Heart left ventricle (tissue), 16 donors: ENCODE measurements at regions not wholly inside any gene's neighbourhood (a gene's known extent, or its start where the extent isn't known, plus 50 kb on each side); places are given as distances from the start of the nearest gene placed in this dataset.

Experiments
- ATAC-seq, 4 donors: fragments of 200-7000 bp; cut with Tn5 transposase; one replicate each; pipeline ENCODE4 v1.9.1; 2020 to 2022; ENCODE audit warnings: moderate library complexity in 4 of 4, mild to moderate bottlenecking in 3 of 4, moderate number of reproducible peaks in 1 of 4
- DNase-seq, 5 donors: peaks; one replicate each; pipeline ENCODE4 v3.0.0-alpha.2; 2020
- H3K27ac ChIP-seq, 12 donors: fragments of 200-600 bp; sonication (generic) in 4 of 12; one replicate each; pipeline versions ENCODE4 v1.5.0 to v1.8.0; 2016 to 2022; ENCODE audit warnings: mild to moderate bottlenecking in 2 of 12
- H3K27me3 ChIP-seq, 9 donors: fragments of 200-600 bp; sonication (generic) in 2 of 9; one replicate each; pipeline versions ENCODE4 v1.5.1 to v1.8.0; 2016 to 2022; ENCODE audit warnings: mild to moderate bottlenecking in 3 of 9
- H3K36me3 ChIP-seq, 9 donors: fragments of 200-600 bp; sonication (generic) in 2 of 9; one replicate each; pipeline versions ENCODE4 v1.5.0 to v1.8.0; 2018 to 2022; ENCODE audit warnings: mild to moderate bottlenecking in 2 of 9
- H3K4me1 ChIP-seq, 12 donors: fragments of 200-600 bp; sonication (generic) in 4 of 12; one replicate each; pipeline versions ENCODE4 v1.5.0 to v1.8.0; 2016 to 2022; ENCODE audit warnings: mild to moderate bottlenecking in 3 of 12
- H3K4me3 ChIP-seq, 12 donors: fragments of 200-600 bp; sonication (generic) in 4 of 12; one replicate each; pipeline versions ENCODE4 v1.5.0 to v1.8.0; 2017 to 2022; ENCODE audit warnings: mild to moderate bottlenecking in 9 of 12, moderate library complexity in 4 of 12
- H3K9me3 ChIP-seq, 12 donors: fragments of 200-600 bp; sonication (generic) in 4 of 12; one replicate each; pipeline versions ENCODE4 v1.5.0 to v1.8.0; 2016 to 2022; ENCODE audit warnings: mild to moderate bottlenecking in 1 of 12
- POLR2A ChIP-seq, 2 donors: fragments of 450-650 bp; IDR thresholded peaks; one replicate each; pipeline ENCODE4 v1.6.1; 2017; ENCODE audit warnings: antibody characterized with exemption in 2 of 2, mild to moderate bottlenecking in 2 of 2, moderate library complexity in 2 of 2
- WGBS, 4 donors: extraction: QIAGEN DNeasy Blood & Tissue Kit in 2 of 4; methylation state at CpG; one replicate each; pipeline versions ENCODE4 v1.1.5 to v1.1.7; 2013 to 2018; 5-methylcytosine and 5-hydroxymethylcytosine counted together
- intact Hi-C, 10 donors: fragments of 100-400 bp; cut with DNase I; formaldehyde crosslinking; loops; one replicate each; pipeline versions ENCODE4 v1.11.1 to v1.14.2; 2022
- TF ChIP-seq, protein P1 (sequence below), 12 donors: fragments of 200-600 bp; sonication (generic) in 4 of 12; IDR thresholded peaks; one replicate each; pipeline versions ENCODE4 v1.5.0 to v1.8.0; 2018 to 2022; ENCODE audit warnings: antibody characterized with exemption in 12 of 12, mild to moderate bottlenecking in 5 of 12
- donor health status: ischemic (EF 13 %, LVEDD 7.1; RV severe dilation, severe dysfunction).
- donor health status: healthy with polysubstance abuse.
- donor health status: DM: no; HTN: yes; CAD: no.
- donor health status: DM: no; HTN: no; CAD: no.
- donor health status: ischemic (EF 25% LVEDD 6.9; RV normal size, moderate dysfunction).
- donor health status: ischemic (EF 25% LVEDD 5.7; RV mildly dilated, moderate dysfunction).
- donor health status: healthy.
- donor health status: DM: yes; HTN: yes; CAD: no.
- donor health status: ischemic (EF 35%, LVEDD 5.7; RV mildly dilated, moderate dysfunction).
- donor health status: nonischemic (EF 11% LVEDD 7.7; RV severe dilation, severe dysfunction).
- donor health status: DM: yes; HTN: yes; CAD: no.
- donor health status: PGD.
- donor health status: ischemic (EF 29% LVEDD 5.4; RV normal size, mild dysfunction).
- donor health status: nonischemic (EF 23%, LVEDD 6.1; RV moderate dilation, normal function).

DNA sequence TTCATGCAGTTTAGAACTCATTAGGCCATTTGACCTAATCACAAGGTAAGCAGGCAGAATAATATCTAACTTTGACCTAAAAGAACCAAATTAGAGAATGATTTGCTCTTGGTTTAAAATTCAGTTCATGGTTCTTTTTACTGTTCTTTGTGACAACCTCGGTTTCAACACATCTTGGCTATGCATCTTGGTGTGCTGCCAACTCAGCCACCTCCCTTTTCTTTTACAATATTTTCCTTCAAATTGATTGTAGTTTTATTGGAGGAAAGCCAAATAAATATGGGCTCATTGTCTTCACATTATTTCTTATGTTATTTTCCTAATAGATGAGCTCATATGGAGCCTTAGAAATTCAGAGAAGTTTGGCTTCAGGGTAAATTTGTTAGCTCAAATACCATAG lies 338.3 kb downstream of the SIPA1L2 start:
- Histone ChIP-seq H3K27me3 (no peaks in the 10 kb centered on the region), H3K27ac (no peak overlapping the region), H3K9me3 (no peaks in the 10 kb centered on the region), H3K4me1 (peaks cover 0 to 22% (median 6%) of the 10 kb centered on the region in 12 donors), H3K4me3 (no peak overlapping the region), H3K36me3 (no peaks in the 10 kb centered on the region)
- ATAC-seq (no peak), DNase-seq (no peak)
- TF ChIP-seq, protein P1, sequence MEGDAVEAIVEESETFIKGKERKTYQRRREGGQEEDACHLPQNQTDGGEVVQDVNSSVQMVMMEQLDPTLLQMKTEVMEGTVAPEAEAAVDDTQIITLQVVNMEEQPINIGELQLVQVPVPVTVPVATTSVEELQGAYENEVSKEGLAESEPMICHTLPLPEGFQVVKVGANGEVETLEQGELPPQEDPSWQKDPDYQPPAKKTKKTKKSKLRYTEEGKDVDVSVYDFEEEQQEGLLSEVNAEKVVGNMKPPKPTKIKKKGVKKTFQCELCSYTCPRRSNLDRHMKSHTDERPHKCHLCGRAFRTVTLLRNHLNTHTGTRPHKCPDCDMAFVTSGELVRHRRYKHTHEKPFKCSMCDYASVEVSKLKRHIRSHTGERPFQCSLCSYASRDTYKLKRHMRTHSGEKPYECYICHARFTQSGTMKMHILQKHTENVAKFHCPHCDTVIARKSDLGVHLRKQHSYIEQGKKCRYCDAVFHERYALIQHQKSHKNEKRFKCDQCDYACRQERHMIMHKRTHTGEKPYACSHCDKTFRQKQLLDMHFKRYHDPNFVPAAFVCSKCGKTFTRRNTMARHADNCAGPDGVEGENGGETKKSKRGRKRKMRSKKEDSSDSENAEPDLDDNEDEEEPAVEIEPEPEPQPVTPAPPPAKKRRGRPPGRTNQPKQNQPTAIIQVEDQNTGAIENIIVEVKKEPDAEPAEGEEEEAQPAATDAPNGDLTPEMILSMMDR (IDR thresholded peaks at IDR 0.05) = no peak
- TF ChIP-seq POLR2A (IDR thresholded peaks at IDR 0.05) = no peak
- 35 to 51% (median 45%) methylated on average over 1 of the region's 1 CpG for WGBS, 4 donors
- intact Hi-C loops = no loop called here

DNA sequence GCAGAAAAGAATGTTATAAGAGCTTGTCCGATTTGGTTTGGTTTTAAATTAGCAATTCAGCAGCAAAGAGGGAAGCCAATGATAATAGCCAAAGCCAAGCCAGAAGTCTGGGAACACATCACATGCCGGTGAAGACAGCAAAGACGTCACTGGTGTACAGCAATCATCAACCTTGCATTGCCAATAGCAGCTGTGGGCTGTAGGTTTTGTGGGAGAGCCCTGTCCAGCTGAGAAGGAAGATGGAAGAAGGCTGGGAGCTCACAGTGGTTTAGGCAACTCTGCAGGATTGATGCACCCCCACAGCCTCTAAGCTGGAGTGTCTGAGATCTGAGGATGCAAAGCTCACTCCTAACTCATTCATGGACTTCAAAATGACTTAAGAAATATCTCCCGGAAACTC lies 338.7 kb downstream of the SIPA1L2 start:
- Histone ChIP-seq H3K4me1 (peaks cover 0 to 22% (median 6%) of the 10 kb centered on the region in 12 donors), H3K36me3 (no peaks in the 10 kb centered on the region), H3K27me3 (no peaks in the 10 kb centered on the region), H3K27ac (no peak overlapping the region), H3K4me3 (no peak overlapping the region), H3K9me3 (no peaks in the 10 kb centered on the region)
- WGBS, 4 donors = 74 to 78% (median 76%) methylated on average over 4 of the region's 4 CpGs
- peak in 2 of 5 donors; percentile 31 to 36 for DNase-seq
- intact Hi-C loops = no loop called here
- no peak for TF ChIP-seq POLR2A (IDR thresholded peaks at IDR 0.05)
- TF ChIP-seq, protein P1 (IDR thresholded peaks at IDR 0.05) = no peak
- peak in 3 of 4 donors; percentile 16 to 70 (median 69) for ATAC-seq

DNA sequence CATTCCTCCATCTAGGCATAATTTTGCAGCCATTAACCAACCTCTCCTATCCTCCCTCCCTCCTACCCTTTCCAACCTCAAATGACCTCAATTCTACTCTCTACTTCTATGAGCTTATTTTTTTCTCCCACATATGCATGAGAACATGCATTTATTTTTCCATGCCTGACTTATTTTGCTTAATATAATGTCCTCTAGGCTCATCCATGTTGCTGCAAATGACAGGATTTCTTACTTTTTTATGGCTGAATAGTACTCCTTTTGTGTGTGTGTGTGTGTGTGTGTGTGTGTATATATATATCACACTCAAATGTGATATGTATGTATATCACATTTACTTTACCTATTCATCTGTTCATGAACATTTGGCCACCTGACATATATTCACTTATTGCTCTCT lies 339.4 kb downstream of the SIPA1L2 start:
- intact Hi-C loops = no loop called here
- ATAC-seq = no peak
- TF ChIP-seq, protein P1 (IDR thresholded peaks at IDR 0.05) = no peak
- no peak for TF ChIP-seq POLR2A (IDR thresholded peaks at IDR 0.05)
- Histone ChIP-seq H3K4me1 (peaks cover 0 to 22% (median 6%) of the 10 kb centered on the region in 12 donors), H3K27me3 (no peaks in the 10 kb centered on the region), H3K27ac (no peak overlapping the region), H3K36me3 (no peaks in the 10 kb centered on the region), H3K9me3 (no peaks in the 10 kb centered on the region), H3K4me3 (no peak overlapping the region)
- DNase-seq = no peak

GRCh38 chr1:232287676-232288569 lies 342.0 kb downstream of the SIPA1L2 start:
- no peak overlapping the region for H3K27ac ChIP-seq

More at GRCh38 chr1:232287676-232288569, 342.0 kb downstream of the SIPA1L2 start:
- H3K9me3 ChIP-seq = no peaks in the 10 kb centered on the region
- DNase-seq (peak in 1 of 5 donors; percentile 49), ATAC-seq (peak; percentile 30 to 79 (median 51))
- 43 to 67% (median 54%) methylated on average over 4 to 7 of the region's 8 CpGs for WGBS, 4 donors
- no peak overlapping the region for H3K4me3 ChIP-seq
- intact Hi-C loops = no loop called here
- no peaks in the 10 kb centered on the region for H3K27me3 ChIP-seq
- no peaks in the 10 kb centered on the region for H3K36me3 ChIP-seq
- H3K4me1 ChIP-seq = peaks cover 0 to 22% (median 6%) of the 10 kb centered on the region in 12 donors
- TF ChIP-seq, protein P1 (IDR thresholded peaks at IDR 0.05) = no peak
- no peak for TF ChIP-seq POLR2A (IDR thresholded peaks at IDR 0.05)
